Ovary (tissue), 3 donors: ENCODE measurements at regions not wholly inside any gene's neighbourhood (a gene's known extent, or its start where the extent isn't known, plus 50 kb on each side); places are given as distances from the start of the nearest gene placed in this dataset.
"Not testable (repeated sequence)": the region's sequence is repeated elsewhere in the genome, so short reads cannot be mapped to it uniquely, and the experiment has no call there.

ENCODE experiments used
- EP300 ChIP-seq: sonication (generic); formaldehyde crosslinking; IDR thresholded peaks from one replicate; pipeline ENCODE4 v1.6.1; 2017; ENCODE audit warnings: antibody characterized with exemption
- POLR2A ChIP-seq: fragments of 450-650 bp; IDR thresholded peaks from one replicate; pipeline ENCODE4 v1.6.1; 2017; ENCODE audit warnings: antibody characterized with exemption, mild to moderate bottlenecking, moderate library complexity
- TF ChIP-seq, protein P1 (sequence below), 3 donors: fragments of 450-650 bp in 2 of 3; fragments of 200-600 bp in 1 of 3; IDR thresholded peaks; one replicate each; pipeline versions ENCODE4 v1.5.1 to v1.8.0; 2016 to 2022; ENCODE audit warnings: antibody characterized with exemption in 3 of 3, mild to moderate bottlenecking in 1 of 3
- donor health status: DM: no; HTN: no; CAD: no.

DNA sequence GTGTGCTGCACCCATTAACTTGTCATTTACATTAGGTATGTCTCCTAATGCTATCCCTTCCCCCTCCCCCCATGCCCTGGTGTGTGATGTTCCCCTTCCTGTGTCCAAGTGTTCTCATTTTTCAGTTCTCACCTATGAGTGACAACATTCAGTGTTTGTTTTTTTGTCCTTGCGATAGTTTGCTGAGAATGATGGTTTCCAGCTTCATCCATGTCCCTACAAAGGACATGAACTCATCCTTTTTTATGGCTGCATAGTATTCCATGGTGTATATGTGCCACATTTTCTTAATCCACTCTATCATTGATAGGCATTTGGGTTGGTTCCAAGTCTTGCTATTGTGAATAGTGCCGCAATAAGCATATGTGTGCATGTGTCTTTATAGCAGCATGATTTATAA lies 316.7 kb downstream of the ACTR3B start:
- TF ChIP-seq, protein P1, sequence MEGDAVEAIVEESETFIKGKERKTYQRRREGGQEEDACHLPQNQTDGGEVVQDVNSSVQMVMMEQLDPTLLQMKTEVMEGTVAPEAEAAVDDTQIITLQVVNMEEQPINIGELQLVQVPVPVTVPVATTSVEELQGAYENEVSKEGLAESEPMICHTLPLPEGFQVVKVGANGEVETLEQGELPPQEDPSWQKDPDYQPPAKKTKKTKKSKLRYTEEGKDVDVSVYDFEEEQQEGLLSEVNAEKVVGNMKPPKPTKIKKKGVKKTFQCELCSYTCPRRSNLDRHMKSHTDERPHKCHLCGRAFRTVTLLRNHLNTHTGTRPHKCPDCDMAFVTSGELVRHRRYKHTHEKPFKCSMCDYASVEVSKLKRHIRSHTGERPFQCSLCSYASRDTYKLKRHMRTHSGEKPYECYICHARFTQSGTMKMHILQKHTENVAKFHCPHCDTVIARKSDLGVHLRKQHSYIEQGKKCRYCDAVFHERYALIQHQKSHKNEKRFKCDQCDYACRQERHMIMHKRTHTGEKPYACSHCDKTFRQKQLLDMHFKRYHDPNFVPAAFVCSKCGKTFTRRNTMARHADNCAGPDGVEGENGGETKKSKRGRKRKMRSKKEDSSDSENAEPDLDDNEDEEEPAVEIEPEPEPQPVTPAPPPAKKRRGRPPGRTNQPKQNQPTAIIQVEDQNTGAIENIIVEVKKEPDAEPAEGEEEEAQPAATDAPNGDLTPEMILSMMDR (IDR thresholded peaks at IDR 0.05) = not testable (repeated sequence)
- TF ChIP-seq POLR2A, EP300: not testable (repeated sequence)
